ENCODE measurements at regions not wholly inside any gene's neighbourhood (a gene's known extent, or its start where the extent isn't known, plus 50 kb on each side); places are given as distances from the start of the nearest gene placed in this dataset.

- no peak for TF ChIP-seq EZH2phosphoT487 (IDR thresholded peaks at IDR 0.05; ENCODE audit: unreplicated experiment)
- ATAC-seq (no peak), DNase-seq (ENCODE audit: low spot score) (no peak)
- H3K9me3 Mint-ChIP-seq, result peaks cover 25% of the 10 kb centered on the region
- no peaks in the 10 kb centered on the region for H4K20me1 ChIP-seq (replicated peaks; ENCODE audit: insufficient read depth)
- H3K27me3 ChIP-seq (ENCODE audit: insufficient read depth), result no peaks in the 10 kb centered on the region
- H3K79me2 ChIP-seq (replicated peaks; ENCODE audit: insufficient read depth), result no peaks in the 10 kb centered on the region
- no peak overlapping the region for H3K27ac ChIP-seq (ENCODE audit: low read depth)
- H2AFZ ChIP-seq, result no peak overlapping the region
- H3K4me1 ChIP-seq (ENCODE audit: insufficient read depth), result no peaks in the 10 kb centered on the region
- no peak overlapping the region for H3K4me3 ChIP-seq
- H3K4me3 Mint-ChIP-seq, result no peak overlapping the region
- no peak overlapping the region for H3K4me2 ChIP-seq
- H3K36me3 ChIP-seq (ENCODE audit: insufficient read depth), result peaks cover 13% of the 10 kb centered on the region; the same call in 1 of the 2 replicates
- H3K27ac Mint-ChIP-seq, result no peak overlapping the region
- no peaks in the 10 kb centered on the region for H3K4me1 Mint-ChIP-seq
- H3F3A ChIP-seq (replicated peaks; ENCODE audit: low read depth), result no peaks in the 10 kb centered on the region; the same call in 1 of the 2 replicates
- peaks cover 23% of the 10 kb centered on the region for H3K36me3 Mint-ChIP-seq (ENCODE audit: low read depth)
- H3K9me2 ChIP-seq (ENCODE audit: insufficient read depth), result no peaks in the 10 kb centered on the region
- H3K27me3 Mint-ChIP-seq (ENCODE audit: insufficient read depth, low read depth, poor library complexity), result no peaks in the 10 kb centered on the region
Observed at GRCh38 chr4:134702374-134702773, 500.8 kb upstream of the PABPC4L start.

- Histone ChIP-seq H3K4me2 (no peak overlapping the region), H2AFZ (no peak overlapping the region), H3F3A (replicated peaks; ENCODE audit: low read depth) (no peaks in the 10 kb centered on the region; the same call in 1 of the 2 replicates), H3K4me3 (no peak overlapping the region), H3K79me2 (replicated peaks; ENCODE audit: insufficient read depth) (no peaks in the 10 kb centered on the region), H3K27ac (ENCODE audit: low read depth) (no peak overlapping the region), H3K9me2 (ENCODE audit: insufficient read depth) (no peaks in the 10 kb centered on the region), H3K36me3 (ENCODE audit: insufficient read depth) (peaks cover 14% of the 10 kb centered on the region; the same call in 1 of the 2 replicates), H3K4me1 (ENCODE audit: insufficient read depth) (no peaks in the 10 kb centered on the region), H3K27me3 (ENCODE audit: insufficient read depth) (no peaks in the 10 kb centered on the region), H4K20me1 (replicated peaks; ENCODE audit: insufficient read depth) (no peaks in the 10 kb centered on the region)
- peaks cover 30% of the 10 kb centered on the region for H3K9me3 Mint-ChIP-seq
- H3K4me1 Mint-ChIP-seq, result no peaks in the 10 kb centered on the region
- DNase-seq (ENCODE audit: low spot score) (no peak), ATAC-seq (no peak)
- H3K27me3 Mint-ChIP-seq (ENCODE audit: insufficient read depth, low read depth, poor library complexity), result no peaks in the 10 kb centered on the region
- H3K36me3 Mint-ChIP-seq (ENCODE audit: low read depth), result peaks cover 31% of the 10 kb centered on the region
- no peak overlapping the region for H3K27ac Mint-ChIP-seq
- no peak overlapping the region for H3K4me3 Mint-ChIP-seq
- TF ChIP-seq REST (IDR thresholded peaks at IDR 0.05; ENCODE audit: unreplicated experiment), result no peak
- no peak for TF ChIP-seq ETS1 (IDR thresholded peaks at IDR 0.05)
- TF ChIP-seq STAT1 (IDR thresholded peaks at IDR 0.05; ENCODE audit: unreplicated experiment), result no peak
- no peak for TF ChIP-seq CTCF (conservative IDR thresholded peaks at IDR 0.05; ENCODE audit: low read depth in 2 of 2)
- TF ChIP-seq NANOG (IDR thresholded peaks at IDR 0.05; ENCODE audit: borderline replicate concordance), result no peak
- TF ChIP-seq EZH2phosphoT487 (IDR thresholded peaks at IDR 0.05; ENCODE audit: unreplicated experiment), result no peak
- TF ChIP-seq CREB1 (CRISPR knock-in tag; IDR thresholded peaks at IDR 0.05; ENCODE audit: low read depth), result no peak
- TF ChIP-seq ZNF114 (CRISPR knock-in tag; IDR thresholded peaks at IDR 0.05), result no peak
- TF ChIP-seq ZNF331 (CRISPR knock-in tag; IDR thresholded peaks at IDR 0.05; ENCODE audit: low read depth), result no peak
- no peak for TF ChIP-seq EZH2 (IDR thresholded peaks at IDR 0.05; ENCODE audit: low read depth, unreplicated experiment)
- TF ChIP-seq POLR2AphosphoS5 (IDR thresholded peaks at IDR 0.05; ENCODE audit: low read depth), result no peak
Observed at GRCh38 chr4:134700251-134700650, 498.7 kb upstream of the PABPC4L start.
